ENCODE measurements at regions not wholly inside any gene's neighbourhood (a gene's known extent, or its start where the extent isn't known, plus 50 kb on each side); places are given as distances from the start of the nearest gene placed in this dataset.

- TF ChIP-seq PRDM6 (tag by site-specific recombination; IDR thresholded peaks at IDR 0.05), result peak; percentile 93
- peak; percentile 28; the same call in 1 of the 2 replicates for TF ChIP-seq ZBTB20 (tag by site-specific recombination; IDR thresholded peaks at IDR 0.05)
- peak; percentile 68 for TF ChIP-seq ZBTB21 (tag by site-specific recombination; IDR thresholded peaks at IDR 0.05)
- TF ChIP-seq ZNF555 (tag by site-specific recombination; conservative IDR thresholded peaks at IDR 0.05), result no peak
- no peak for TF ChIP-seq MZF1 (tag by site-specific recombination; IDR thresholded peaks at IDR 0.05; ENCODE audit: borderline replicate concordance)
- TF ChIP-seq ZNF433 (tag by site-specific recombination; IDR thresholded peaks at IDR 0.05; ENCODE audit: low read depth), result no peak
- TF ChIP-seq, protein P1, sequence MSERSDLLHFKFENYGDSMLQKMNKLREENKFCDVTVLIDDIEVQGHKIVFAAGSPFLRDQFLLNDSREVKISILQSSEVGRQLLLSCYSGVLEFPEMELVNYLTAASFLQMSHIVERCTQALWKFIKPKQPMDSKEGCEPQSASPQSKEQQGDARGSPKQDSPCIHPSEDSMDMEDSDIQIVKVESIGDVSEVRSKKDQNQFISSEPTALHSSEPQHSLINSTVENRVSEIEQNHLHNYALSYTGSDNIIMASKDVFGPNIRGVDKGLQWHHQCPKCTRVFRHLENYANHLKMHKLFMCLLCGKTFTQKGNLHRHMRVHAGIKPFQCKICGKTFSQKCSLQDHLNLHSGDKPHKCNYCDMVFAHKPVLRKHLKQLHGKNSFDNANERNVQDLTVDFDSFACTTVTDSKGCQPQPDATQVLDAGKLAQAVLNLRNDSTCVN (tag by site-specific recombination; optimal IDR thresholded peaks at IDR 0.05), result no peak
- no peak for TF ChIP-seq ZNF830 (tag by site-specific recombination; IDR thresholded peaks at IDR 0.05; ENCODE audit: low read depth)
- no peak for TF ChIP-seq ZSCAN16 (tag by site-specific recombination; IDR thresholded peaks at IDR 0.05)
- TF ChIP-seq, protein P2, sequence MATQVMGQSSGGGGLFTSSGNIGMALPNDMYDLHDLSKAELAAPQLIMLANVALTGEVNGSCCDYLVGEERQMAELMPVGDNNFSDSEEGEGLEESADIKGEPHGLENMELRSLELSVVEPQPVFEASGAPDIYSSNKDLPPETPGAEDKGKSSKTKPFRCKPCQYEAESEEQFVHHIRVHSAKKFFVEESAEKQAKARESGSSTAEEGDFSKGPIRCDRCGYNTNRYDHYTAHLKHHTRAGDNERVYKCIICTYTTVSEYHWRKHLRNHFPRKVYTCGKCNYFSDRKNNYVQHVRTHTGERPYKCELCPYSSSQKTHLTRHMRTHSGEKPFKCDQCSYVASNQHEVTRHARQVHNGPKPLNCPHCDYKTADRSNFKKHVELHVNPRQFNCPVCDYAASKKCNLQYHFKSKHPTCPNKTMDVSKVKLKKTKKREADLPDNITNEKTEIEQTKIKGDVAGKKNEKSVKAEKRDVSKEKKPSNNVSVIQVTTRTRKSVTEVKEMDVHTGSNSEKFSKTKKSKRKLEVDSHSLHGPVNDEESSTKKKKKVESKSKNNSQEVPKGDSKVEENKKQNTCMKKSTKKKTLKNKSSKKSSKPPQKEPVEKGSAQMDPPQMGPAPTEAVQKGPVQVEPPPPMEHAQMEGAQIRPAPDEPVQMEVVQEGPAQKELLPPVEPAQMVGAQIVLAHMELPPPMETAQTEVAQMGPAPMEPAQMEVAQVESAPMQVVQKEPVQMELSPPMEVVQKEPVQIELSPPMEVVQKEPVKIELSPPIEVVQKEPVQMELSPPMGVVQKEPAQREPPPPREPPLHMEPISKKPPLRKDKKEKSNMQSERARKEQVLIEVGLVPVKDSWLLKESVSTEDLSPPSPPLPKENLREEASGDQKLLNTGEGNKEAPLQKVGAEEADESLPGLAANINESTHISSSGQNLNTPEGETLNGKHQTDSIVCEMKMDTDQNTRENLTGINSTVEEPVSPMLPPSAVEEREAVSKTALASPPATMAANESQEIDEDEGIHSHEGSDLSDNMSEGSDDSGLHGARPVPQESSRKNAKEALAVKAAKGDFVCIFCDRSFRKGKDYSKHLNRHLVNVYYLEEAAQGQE (tag by site-specific recombination; IDR thresholded peaks at IDR 0.05), result no peak
- peak; percentile 83 for TF ChIP-seq SP7 (tag by site-specific recombination; IDR thresholded peaks at IDR 0.05)
- no peak for TF ChIP-seq ZFP37 (tag by site-specific recombination; IDR thresholded peaks at IDR 0.05)
- 0 out of 2 replicates have a peak, but pooled peaks have one; percentile 52 for TF ChIP-seq ZEB2 (tag by site-specific recombination; IDR thresholded peaks at IDR 0.05)
- TF ChIP-seq, protein P3, sequence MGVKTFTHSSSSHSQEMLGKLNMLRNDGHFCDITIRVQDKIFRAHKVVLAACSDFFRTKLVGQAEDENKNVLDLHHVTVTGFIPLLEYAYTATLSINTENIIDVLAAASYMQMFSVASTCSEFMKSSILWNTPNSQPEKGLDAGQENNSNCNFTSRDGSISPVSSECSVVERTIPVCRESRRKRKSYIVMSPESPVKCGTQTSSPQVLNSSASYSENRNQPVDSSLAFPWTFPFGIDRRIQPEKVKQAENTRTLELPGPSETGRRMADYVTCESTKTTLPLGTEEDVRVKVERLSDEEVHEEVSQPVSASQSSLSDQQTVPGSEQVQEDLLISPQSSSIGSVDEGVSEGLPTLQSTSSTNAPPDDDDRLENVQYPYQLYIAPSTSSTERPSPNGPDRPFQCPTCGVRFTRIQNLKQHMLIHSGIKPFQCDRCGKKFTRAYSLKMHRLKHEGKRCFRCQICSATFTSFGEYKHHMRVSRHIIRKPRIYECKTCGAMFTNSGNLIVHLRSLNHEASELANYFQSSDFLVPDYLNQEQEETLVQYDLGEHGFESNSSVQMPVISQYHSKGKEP (tag by site-specific recombination; IDR thresholded peaks at IDR 0.05), result peak; percentile 87
- TF ChIP-seq ZFP41 (tag by site-specific recombination; IDR thresholded peaks at IDR 0.05; ENCODE audit: borderline replicate concordance), result no peak
- no peak for TF ChIP-seq PRDM10 (tag by site-specific recombination; IDR thresholded peaks at IDR 0.05)
- TF ChIP-seq ZNF560 (tag by site-specific recombination; IDR thresholded peaks at IDR 0.05; ENCODE audit: borderline replicate concordance), result no peak
- no peak for TF ChIP-seq ZNF548 (tag by site-specific recombination; IDR thresholded peaks at IDR 0.05)
- TF ChIP-seq, protein P4, sequence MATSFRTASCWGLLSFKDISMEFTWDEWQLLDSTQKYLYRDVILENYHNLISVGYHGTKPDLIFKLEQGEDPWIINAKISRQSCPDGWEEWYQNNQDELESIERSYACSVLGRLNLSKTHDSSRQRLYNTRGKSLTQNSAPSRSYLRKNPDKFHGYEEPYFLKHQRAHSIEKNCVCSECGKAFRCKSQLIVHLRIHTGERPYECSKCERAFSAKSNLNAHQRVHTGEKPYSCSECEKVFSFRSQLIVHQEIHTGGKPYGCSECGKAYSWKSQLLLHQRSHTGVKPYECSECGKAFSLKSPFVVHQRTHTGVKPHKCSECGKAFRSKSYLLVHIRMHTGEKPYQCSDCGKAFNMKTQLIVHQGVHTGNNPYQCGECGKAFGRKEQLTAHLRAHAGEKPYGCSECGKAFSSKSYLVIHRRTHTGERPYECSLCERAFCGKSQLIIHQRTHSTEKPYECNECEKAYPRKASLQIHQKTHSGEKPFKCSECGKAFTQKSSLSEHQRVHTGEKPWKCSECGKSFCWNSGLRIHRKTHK (tag by site-specific recombination; IDR thresholded peaks at IDR 0.05), result no peak
- TF ChIP-seq ZNF530 (tag by site-specific recombination; IDR thresholded peaks at IDR 0.05; ENCODE audit: low read depth), result no peak
- TF ChIP-seq ZNF610 (tag by site-specific recombination; IDR thresholded peaks at IDR 0.05; ENCODE audit: borderline replicate concordance), result no peak
- TF ChIP-seq FEZF1 (tag by site-specific recombination; IDR thresholded peaks at IDR 0.05), result peak; percentile 76
- TF ChIP-seq BCL11B (tag by site-specific recombination; IDR thresholded peaks at IDR 0.05; ENCODE audit: low read depth), result no peak
- no peak for TF ChIP-seq KLF17 (tag by site-specific recombination; IDR thresholded peaks at IDR 0.05)
- peak; percentile 86 for TF ChIP-seq ZNF843 (tag by site-specific recombination; IDR thresholded peaks at IDR 0.05)
Measured at GRCh38 chr19:28400953-28401671, 811.8 kb downstream of the UQCRFS1 start (continued).
